HEK293T (cell line): ENCODE measurements at regions not wholly inside any gene's neighbourhood (a gene's known extent, or its start where the extent isn't known, plus 50 kb on each side); places are given as distances from the start of the nearest gene placed in this dataset.

Experiments
- ARNT ChIP-seq: fragments of 450-650 bp; IDR thresholded peaks from 2 replicates; pipeline ENCODE4 v1.6.1; 2017; ENCODE audit warnings: mild to moderate bottlenecking
- FOXA1 ChIP-seq: fragments of 450-650 bp; IDR thresholded peaks from 2 replicates; pipeline ENCODE4 v1.6.1; 2016; ENCODE audit warnings: mild to moderate bottlenecking
- FOXK2 ChIP-seq: fragments of 450-650 bp; IDR thresholded peaks from 2 replicates; pipeline ENCODE4 v1.6.1; 2016; ENCODE audit warnings: mild to moderate bottlenecking
- FOXM1 ChIP-seq: fragments of 450-650 bp; IDR thresholded peaks from 2 replicates; pipeline ENCODE4 v1.6.1; 2017; ENCODE audit warnings: mild to moderate bottlenecking, borderline replicate concordance
- HDGF ChIP-seq: fragments of 450-650 bp; IDR thresholded peaks from 2 replicates; pipeline ENCODE4 v1.6.1; 2017; ENCODE audit warnings: antibody characterized with exemption, borderline replicate concordance
- L3MBTL2 ChIP-seq: fragments of 450-650 bp; conservative IDR thresholded peaks from 2 replicates; pipeline ENCODE4 v1.6.1; 2016; ENCODE audit warnings: mild to moderate bottlenecking
- NFRKB ChIP-seq: fragments of 450-650 bp; IDR thresholded peaks from 2 replicates; pipeline ENCODE4 v1.6.1; 2016; ENCODE audit warnings: mild to moderate bottlenecking, moderate library complexity
- PKNOX1 ChIP-seq: fragments of 450-650 bp; IDR thresholded peaks from 2 replicates; pipeline ENCODE4 v1.6.1; 2016
- SP1 ChIP-seq: fragments of 450-650 bp; IDR thresholded peaks from 2 replicates; pipeline ENCODE4 v1.6.1; 2017
- SUZ12 ChIP-seq: fragments of 450-650 bp; IDR thresholded peaks from 2 replicates; pipeline ENCODE4 v1.6.1; 2016; ENCODE audit warnings: mild to moderate bottlenecking

- TF ChIP-seq SUZ12 (no peak), FOXK2 (no peak), FOXM1 (no peak), SP1 (no peak), ARNT (no peak), PKNOX1 (no peak), FOXA1 (no peak), NFRKB (no peak), L3MBTL2 (no peak), HDGF (no peak)
Measured at GRCh38 chr10:124296813-124297788, 121.6 kb downstream of the OAT start.
